ENCODE measurements at regions not wholly inside any gene's neighbourhood (a gene's known extent, or its start where the extent isn't known, plus 50 kb on each side); places are given as distances from the start of the nearest gene placed in this dataset.

DNA sequence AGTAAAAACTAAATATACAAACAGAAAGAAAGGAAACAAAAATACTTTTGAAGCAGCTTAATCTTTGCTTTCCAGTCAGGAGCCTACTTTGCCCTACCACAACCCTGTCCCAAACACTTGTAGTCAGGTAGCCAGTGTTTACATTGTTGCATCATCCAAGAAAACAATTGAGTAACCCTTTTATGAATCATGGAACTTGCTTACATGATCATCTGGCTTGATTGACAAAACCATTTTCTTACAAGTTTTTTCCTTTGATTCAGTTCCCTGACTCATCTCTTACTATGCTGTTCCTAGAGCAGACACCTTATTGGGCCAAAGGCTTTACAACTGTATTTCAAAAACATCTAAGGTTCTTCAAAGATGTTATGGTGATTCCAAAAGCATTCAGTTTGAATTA is 740.1 kb downstream of the KLHL13 start:
- TF ChIP-seq POLR2AphosphoS5 (IDR thresholded peaks at IDR 0.05) (no peak), POLR2A (IDR thresholded peaks at IDR 0.05) (no peak), EP300 (IDR thresholded peaks at IDR 0.05) (no peak)
- TF ChIP-seq, protein P1, sequence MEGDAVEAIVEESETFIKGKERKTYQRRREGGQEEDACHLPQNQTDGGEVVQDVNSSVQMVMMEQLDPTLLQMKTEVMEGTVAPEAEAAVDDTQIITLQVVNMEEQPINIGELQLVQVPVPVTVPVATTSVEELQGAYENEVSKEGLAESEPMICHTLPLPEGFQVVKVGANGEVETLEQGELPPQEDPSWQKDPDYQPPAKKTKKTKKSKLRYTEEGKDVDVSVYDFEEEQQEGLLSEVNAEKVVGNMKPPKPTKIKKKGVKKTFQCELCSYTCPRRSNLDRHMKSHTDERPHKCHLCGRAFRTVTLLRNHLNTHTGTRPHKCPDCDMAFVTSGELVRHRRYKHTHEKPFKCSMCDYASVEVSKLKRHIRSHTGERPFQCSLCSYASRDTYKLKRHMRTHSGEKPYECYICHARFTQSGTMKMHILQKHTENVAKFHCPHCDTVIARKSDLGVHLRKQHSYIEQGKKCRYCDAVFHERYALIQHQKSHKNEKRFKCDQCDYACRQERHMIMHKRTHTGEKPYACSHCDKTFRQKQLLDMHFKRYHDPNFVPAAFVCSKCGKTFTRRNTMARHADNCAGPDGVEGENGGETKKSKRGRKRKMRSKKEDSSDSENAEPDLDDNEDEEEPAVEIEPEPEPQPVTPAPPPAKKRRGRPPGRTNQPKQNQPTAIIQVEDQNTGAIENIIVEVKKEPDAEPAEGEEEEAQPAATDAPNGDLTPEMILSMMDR (IDR thresholded peaks at IDR 0.05), result no peak
- H3K9me3 ChIP-seq, result no peaks in the 10 kb centered on the region
- H3K4me3 ChIP-seq, result no peak overlapping the region
- no peak overlapping the region for H3K27ac ChIP-seq
- intact Hi-C loops (cut with DNase I; ENCODE audit: low total_unique reads), result no loop called here
- no peaks in the 10 kb centered on the region for H3K36me3 ChIP-seq
- H3K4me1 ChIP-seq, result no peaks in the 10 kb centered on the region
- no peaks in the 10 kb centered on the region for H3K27me3 ChIP-seq
- peak in 1 of 2 donors; percentile 2 for DNase-seq

DNA sequence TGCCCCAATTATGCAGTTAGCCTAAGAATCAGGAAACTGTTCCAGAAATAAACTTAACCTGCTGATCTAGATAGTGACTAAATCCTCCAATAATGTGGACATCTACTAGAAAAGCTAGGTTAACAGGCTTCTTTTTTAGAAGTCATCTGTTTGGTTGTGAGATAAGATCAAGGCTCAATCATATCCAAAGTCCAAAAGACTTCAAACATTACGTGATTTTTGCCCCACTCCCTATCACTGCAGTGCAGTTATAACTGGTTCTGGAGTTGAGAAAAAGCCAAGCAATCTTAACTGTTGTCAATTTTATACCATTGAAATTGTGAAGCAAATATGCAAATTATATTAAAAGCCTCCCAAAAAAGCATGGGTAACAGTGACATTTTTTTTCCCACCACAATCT is 781.4 kb downstream of the KLHL13 start:
- no peaks in the 10 kb centered on the region for H3K36me3 ChIP-seq
- no peaks in the 10 kb centered on the region for H3K27me3 ChIP-seq
- H3K27ac ChIP-seq, result no peak overlapping the region
- DNase-seq, result no peak
- no peaks in the 10 kb centered on the region for H3K9me3 ChIP-seq
- no peaks in the 10 kb centered on the region for H3K4me1 ChIP-seq
- intact Hi-C loops (cut with DNase I; ENCODE audit: low total_unique reads), result no loop called here
- WGBS, 5 donors, result 31 to 64% (median 35%) methylated on average over 1 of the region's 1 CpG
- TF ChIP-seq EP300 (IDR thresholded peaks at IDR 0.05), result no peak
- TF ChIP-seq, protein P1 (IDR thresholded peaks at IDR 0.05), result no peak
- TF ChIP-seq POLR2AphosphoS5 (IDR thresholded peaks at IDR 0.05), result no peak
- TF ChIP-seq POLR2A (IDR thresholded peaks at IDR 0.05), result no peak
- H3K4me3 ChIP-seq, result no peak overlapping the region

DNA sequence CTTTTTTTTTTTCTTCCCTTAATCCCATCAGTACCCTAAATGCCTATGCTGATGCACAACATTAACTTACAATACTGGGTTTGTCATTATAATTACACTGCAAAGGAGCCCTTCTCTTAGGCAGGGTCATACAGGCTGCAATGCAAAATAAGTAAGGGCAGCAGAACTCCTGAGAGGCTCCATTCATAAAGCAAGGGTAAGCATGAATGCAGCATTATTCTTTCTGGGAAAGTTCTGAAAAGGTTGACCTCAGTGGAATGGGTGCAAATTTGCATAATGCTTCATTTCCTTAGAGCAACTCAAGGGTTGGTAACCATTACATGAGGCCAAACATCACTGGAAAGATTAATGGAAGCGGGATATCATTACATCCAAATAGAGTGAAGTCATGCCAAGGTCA is 789.2 kb downstream of the KLHL13 start:
- no peak for DNase-seq
- H3K27ac ChIP-seq, result no peak overlapping the region
- peaks cover 0 to 22% (median 10%) of the 10 kb centered on the region in 4 donors for H3K9me3 ChIP-seq
- TF ChIP-seq EP300 (IDR thresholded peaks at IDR 0.05) (no peak), POLR2A (IDR thresholded peaks at IDR 0.05) (no peak), POLR2AphosphoS5 (IDR thresholded peaks at IDR 0.05) (no peak)
- TF ChIP-seq, protein P1 (IDR thresholded peaks at IDR 0.05), result no peak
- H3K4me3 ChIP-seq, result no peak overlapping the region
- 39 to 76% (median 58%) methylated on average over 1 of the region's 1 CpG for WGBS, 5 donors
- intact Hi-C loops (cut with DNase I; ENCODE audit: low total_unique reads), result no loop called here
- no peaks in the 10 kb centered on the region for H3K36me3 ChIP-seq
- no peaks in the 10 kb centered on the region for H3K4me1 ChIP-seq
- H3K27me3 ChIP-seq, result no peaks in the 10 kb centered on the region

DNA sequence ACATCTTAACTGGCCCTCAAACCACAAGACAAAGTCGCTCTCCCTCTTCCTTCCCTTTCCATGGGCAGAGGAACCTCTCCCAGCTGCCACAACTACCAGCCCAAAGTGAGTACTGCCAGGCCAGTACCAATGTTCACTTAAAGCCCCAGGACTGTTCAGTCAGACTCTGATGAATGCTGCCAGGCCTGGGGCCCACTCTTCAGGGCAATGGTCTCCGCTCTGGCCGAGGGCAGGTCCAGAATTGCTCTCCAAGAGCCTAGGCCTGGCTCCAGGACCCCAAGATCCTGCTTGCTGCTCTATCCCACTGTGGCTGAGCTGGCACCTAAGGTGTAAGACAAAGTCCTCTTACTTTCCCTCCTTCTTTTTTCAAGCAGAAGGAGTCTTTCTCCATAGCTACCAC is 790.9 kb downstream of the KLHL13 start:
- intact Hi-C loops (cut with DNase I; ENCODE audit: low total_unique reads), result no loop called here
- peaks cover 0 to 22% (median 10%) of the 10 kb centered on the region in 4 donors for H3K9me3 ChIP-seq
- no peak overlapping the region for H3K4me3 ChIP-seq
- 26 to 84% (median 64%) methylated on average over 3 of the region's 3 CpGs for WGBS, 5 donors
- no peak for DNase-seq
- H3K4me1 ChIP-seq, result no peaks in the 10 kb centered on the region
- no peak overlapping the region for H3K27ac ChIP-seq
- no peaks in the 10 kb centered on the region for H3K36me3 ChIP-seq
- no peaks in the 10 kb centered on the region for H3K27me3 ChIP-seq
- TF ChIP-seq EP300 (IDR thresholded peaks at IDR 0.05), result no peak

DNA sequence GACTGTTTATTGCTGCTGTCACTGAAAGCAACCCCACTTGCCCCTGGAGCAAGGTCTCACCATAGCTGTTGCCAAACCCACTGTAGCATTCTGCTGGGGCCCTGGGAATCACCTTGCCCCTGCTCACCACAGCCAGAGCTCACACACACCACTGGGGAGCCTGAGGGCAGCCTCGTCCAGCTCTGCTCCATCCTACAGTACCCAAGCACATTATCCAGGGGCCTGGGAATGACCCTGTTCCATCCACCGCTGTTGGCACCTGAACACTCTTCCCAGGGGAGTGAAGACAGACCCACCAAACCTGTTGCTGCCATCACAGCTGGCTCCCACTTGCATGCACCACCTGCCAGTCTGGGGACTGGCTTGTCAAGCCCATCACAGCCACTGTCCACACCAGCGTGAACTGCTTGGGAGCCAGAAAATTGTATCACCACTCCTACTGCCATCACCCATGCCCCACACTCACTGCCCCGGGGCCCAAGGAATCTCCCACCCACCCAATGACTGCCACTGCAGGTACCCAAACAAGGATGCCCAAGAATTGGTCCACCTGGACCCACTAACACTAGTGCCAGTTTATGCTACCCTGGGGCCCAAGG is 811.3 kb downstream of the KLHL13 start:
- Histone ChIP-seq H3K27ac (no peak overlapping the region), H3K27me3 (no peaks in the 10 kb centered on the region), H3K9me3 (peaks cover 0 to 6% (median 0%) of the 10 kb centered on the region in 4 donors), H3K36me3 (no peaks in the 10 kb centered on the region), H3K4me1 (no peaks in the 10 kb centered on the region), H3K4me3 (no peak overlapping the region)
- TF ChIP-seq POLR2AphosphoS5 (IDR thresholded peaks at IDR 0.05) (no peak), POLR2A (IDR thresholded peaks at IDR 0.05) (no peak), EP300 (IDR thresholded peaks at IDR 0.05) (no peak)
- TF ChIP-seq, protein P1 (IDR thresholded peaks at IDR 0.05), result no peak
- intact Hi-C loops (cut with DNase I; ENCODE audit: low total_unique reads), result no loop called here
- 71 to 94% (median 89%) methylated on average over 2 to 4 of the region's 4 CpGs for WGBS, 5 donors
- no peak for DNase-seq

Data from stomach (tissue), 8 donors.